OCI-LY3 (cell line): ENCODE measurements at regions not wholly inside any gene's neighbourhood (a gene's known extent, or its start where the extent isn't known, plus 50 kb on each side); places are given as distances from the start of the nearest gene placed in this dataset.

Experiments used
- CTCF ChIP-seq: fragments of 200-600, 300-600 bp; sonication (generic); IDR thresholded peaks from 2 replicates; pipeline ENCODE4 v1.5.1; 2014; ENCODE audit warnings: antibody characterized with exemption, low read length, low read depth
- EZH2phosphoT487 ChIP-seq: fragments of 200-600 bp; shearing (Covaris generic); IDR thresholded peaks from 2 replicates; pipeline ENCODE4 v1.6.1; 2018; ENCODE audit warnings: antibody characterized with exemption, mixed run types, low read depth

DNA sequence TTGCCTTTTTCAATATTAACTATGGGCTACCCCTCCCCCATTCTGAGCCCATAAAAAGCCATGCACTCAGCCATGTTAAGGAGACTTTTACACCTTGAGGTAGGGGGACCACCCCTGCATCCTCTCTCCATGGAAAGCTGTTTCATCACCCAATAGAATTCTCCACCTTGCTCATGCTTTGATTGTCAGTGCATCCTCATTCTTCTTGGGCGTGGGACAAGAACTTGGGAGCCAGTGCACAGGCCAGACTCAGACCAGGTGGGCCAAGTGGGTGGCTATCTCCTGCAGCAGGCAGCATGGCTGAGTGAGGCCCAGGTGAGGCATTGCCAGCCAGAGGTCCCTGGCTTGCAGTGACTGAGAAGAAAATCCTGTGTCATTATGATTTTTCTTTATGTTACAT, 357.4 kb upstream of the CDIN1 start:
- TF ChIP-seq CTCF (no peak), EZH2phosphoT487 (no peak)
